Parathyroid adenoma (tissue), 2 donors: ENCODE measurements at regions not wholly inside any gene's neighbourhood (a gene's known extent, or its start where the extent isn't known, plus 50 kb on each side); places are given as distances from the start of the nearest gene placed in this dataset.
"Not testable (repeated sequence)": the region's sequence is repeated elsewhere in the genome, so short reads cannot be mapped to it uniquely, and the experiment has no call there.

Experiments
- H2AFZ ChIP-seq: fragments of 300-600 bp; sonication (generic); one replicate; pipeline ENCODE4 v1.7.0; 2017; ENCODE audit warnings: antibody characterized with exemption, mild to moderate bottlenecking
- H3K27ac ChIP-seq: fragments of 300-600 bp; sonication (generic); one replicate; pipeline ENCODE4 v1.7.0; 2017
- H3K27me3 ChIP-seq: fragments of 300-600 bp; sonication (generic); one replicate; pipeline ENCODE4 v1.7.0; 2017; ENCODE audit warnings: low read length; ENCODE audit not compliant: control insufficient read depth, insufficient read depth
- H3K36me3 ChIP-seq: fragments of 300-600 bp; sonication (generic); one replicate; pipeline ENCODE4 v1.7.0; 2017; ENCODE audit warnings: low read length; ENCODE audit not compliant: control insufficient read depth, insufficient read depth
- H3K4me1 ChIP-seq: fragments of 300-600 bp; sonication (generic); one replicate; pipeline ENCODE4 v1.7.0; 2017; ENCODE audit warnings: control low read depth
- H3K4me2 ChIP-seq: fragments of 300-600 bp; sonication (generic); one replicate; pipeline ENCODE4 v1.7.0; 2017; ENCODE audit warnings: low read length
- H3K4me3 ChIP-seq: fragments of 300-600 bp; sonication (generic); one replicate; pipeline ENCODE4 v1.7.0; 2017; ENCODE audit warnings: low read depth, low read length
- H3K79me2 ChIP-seq: fragments of 300-600 bp; sonication (generic); one replicate; pipeline ENCODE4 v1.7.0; 2017; ENCODE audit warnings: control low read depth
- H3K9ac ChIP-seq: fragments of 300-600 bp; sonication (generic); one replicate; pipeline ENCODE4 v1.7.0; 2017; ENCODE audit warnings: mild to moderate bottlenecking
- H3K9me3 ChIP-seq: fragments of 300-600 bp; sonication (generic); one replicate; pipeline ENCODE4 v1.7.0; 2017; ENCODE audit warnings: low read length; ENCODE audit not compliant: control insufficient read depth
- CTCF ChIP-seq: fragments of 300-600 bp; sonication (generic); IDR thresholded peaks from one replicate; pipeline ENCODE4 v1.7.0; 2017; ENCODE audit warnings: antibody characterized with exemption, mild to moderate bottlenecking
- donor health status: primary hyperparathyroidism.

GRCh38 chr10:45249978-45250693, 65.3 kb downstream of the OR13A1 start:
- peak; percentile 61 for TF ChIP-seq CTCF
- Histone ChIP-seq H3K27me3 (no peaks in the 10 kb centered on the region), H3K27ac (no peak overlapping the region), H3K9ac (no peak overlapping the region), H3K9me3 (no peaks in the 10 kb centered on the region), H2AFZ (no peak overlapping the region), H3K36me3 (no peaks in the 10 kb centered on the region), H3K4me2 (no peak overlapping the region), H3K4me3 (no peak overlapping the region), H3K4me1 (no peaks in the 10 kb centered on the region), H3K79me2 (no peaks in the 10 kb centered on the region)

GRCh38 chr10:45250694-45251075, 64.7 kb downstream of the OR13A1 start:
- H3K27me3 ChIP-seq, H3K4me3 ChIP-seq: not testable (repeated sequence)

More at GRCh38 chr10:45250694-45251075, 64.7 kb downstream of the OR13A1 start:
- H3K9ac ChIP-seq, H3K79me2 ChIP-seq, H3K4me1 ChIP-seq, H3K9me3 ChIP-seq, H3K4me2 ChIP-seq, H2AFZ ChIP-seq, H3K36me3 ChIP-seq, H3K27ac ChIP-seq: not testable (repeated sequence)
